SHP77 (cell line): ENCODE measurements at regions not wholly inside any gene's neighbourhood (a gene's known extent, or its start where the extent isn't known, plus 50 kb on each side); places are given as distances from the start of the nearest gene placed in this dataset.

Source experiments
- DNase-seq, 2 experiments: peaks; one replicate each; lab custom pipeline; 2025; lab: John Stamatoyannopoulos, UW

DNA sequence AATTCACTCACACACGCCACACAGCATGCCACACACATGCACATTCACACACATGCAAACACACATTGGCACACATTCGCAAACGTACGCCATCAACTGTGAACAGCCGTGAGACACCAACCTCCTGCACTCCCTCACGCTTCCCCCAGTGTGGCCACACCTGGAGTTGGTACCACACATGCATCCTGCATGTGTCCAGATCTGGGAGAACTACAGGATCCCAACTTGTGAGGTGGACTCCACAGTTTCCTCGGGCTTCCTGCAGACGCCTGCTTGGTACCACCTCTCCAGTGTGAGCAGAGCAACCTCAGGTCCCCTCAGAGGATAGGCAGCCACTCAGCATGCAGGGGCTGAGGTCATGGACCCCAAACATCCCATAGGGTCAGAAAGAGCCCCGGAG, 239.0 kb downstream of the EIPR1 start:
- DNase-seq: no peak

DNA sequence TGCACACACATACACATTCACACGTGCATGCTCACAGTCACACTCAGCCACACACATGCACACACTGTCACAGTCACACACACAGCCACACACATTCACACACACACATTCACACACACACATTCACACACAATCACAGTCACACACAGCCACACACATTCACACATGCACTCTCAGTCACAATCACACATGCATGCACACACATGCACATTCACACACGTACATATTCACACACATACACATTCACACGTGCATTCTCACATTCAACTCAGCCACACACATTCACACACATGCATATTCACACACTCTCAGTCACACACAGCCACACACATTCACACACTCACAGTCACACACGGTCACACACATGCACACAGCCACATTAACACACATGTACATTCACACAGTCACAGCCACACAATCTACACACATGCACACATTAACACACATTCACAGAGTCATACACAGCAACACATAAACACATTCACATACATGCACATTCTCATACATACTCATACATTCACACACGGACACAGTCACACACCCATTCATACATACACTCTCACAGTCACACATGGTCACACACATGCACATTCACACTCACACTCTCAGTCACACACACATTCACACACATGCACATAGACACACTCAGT, 239.8 kb downstream of the EIPR1 start:
- no peak for DNase-seq

DNA sequence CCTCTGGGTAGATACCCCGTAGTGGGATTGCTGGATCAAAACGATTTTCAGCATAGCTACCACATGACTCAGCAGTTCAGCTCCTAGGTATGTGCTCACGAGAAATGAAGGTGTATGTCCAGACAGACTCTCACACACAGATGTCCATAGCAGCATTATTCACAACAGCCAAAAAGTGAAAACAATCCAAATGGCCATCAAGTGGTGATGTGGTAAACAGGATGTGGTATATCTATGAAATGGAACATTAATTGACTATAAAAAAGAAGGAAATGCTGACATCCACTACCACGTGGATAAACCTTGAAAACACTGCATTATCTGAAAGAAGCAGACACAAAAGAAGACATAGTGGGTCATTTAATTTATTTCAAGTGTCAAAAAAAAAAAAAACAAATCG, 241.9 kb downstream of the EIPR1 start:
- no peak for DNase-seq

DNA sequence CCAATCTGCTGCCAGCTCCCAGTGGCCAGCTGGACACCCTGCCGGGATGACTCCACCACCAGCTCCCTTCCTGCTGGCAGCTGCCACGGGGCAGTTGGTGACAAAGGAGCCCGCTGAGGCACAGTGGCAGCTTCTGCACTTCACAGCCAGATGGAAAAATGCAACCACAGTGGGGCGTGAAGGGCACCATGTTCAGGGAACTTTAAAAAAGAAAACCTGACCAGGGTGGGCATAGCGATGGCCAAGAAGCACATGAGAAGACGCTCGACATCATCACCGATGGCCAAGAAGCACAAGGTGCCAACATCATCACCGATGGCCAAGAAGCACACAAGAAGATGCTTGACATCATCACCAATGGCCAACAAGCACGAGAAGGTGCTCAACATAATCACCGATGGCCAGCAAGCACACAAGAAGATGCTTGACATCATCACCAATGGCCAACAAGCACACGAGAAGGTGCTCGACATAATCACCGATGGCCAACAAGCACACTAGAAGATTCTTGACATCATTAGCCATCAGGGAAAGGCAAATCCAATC, 243.5 kb downstream of the EIPR1 start:
- no peak for DNase-seq

DNA sequence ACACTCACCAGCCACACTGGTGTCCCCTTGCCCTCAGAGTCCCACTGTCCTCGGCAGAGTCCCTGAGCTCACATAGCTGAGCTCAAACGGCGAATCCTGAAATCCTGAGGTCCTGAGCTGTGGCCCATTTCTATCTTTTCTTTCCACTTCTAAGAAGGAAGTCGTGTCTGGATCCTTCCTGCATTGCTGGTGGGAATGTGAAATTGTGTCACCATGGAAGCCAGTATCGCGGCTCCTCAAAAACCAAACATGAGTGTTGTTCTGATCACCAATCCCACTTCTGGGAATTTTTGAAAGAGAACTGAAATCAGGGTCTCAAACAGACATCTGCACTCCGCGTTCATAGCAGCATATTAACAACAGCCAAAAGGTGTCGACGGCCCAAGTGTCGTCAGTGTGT, 244.7 kb downstream of the EIPR1 start:
- no peak for DNase-seq

DNA sequence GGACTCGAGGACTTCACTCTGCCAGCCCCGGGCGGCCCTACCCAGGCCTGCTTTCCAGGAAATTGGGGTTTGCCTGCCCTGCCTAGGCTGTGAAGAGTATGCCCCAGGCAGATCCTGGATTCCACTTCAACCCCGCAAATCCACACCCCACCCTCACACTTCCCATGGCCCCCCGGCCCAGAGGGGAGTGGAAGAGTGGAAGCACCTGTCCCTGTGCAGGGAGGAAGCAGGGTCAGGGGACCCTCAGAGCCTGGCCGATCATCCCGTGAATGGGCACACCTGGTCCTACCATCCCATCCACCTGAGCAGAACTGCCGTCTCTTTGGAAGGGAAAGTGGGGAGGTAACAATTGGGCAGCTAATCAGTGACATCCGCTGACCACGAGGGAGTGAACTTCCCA, 245.2 kb downstream of the EIPR1 start:
- DNase-seq: no peak

DNA sequence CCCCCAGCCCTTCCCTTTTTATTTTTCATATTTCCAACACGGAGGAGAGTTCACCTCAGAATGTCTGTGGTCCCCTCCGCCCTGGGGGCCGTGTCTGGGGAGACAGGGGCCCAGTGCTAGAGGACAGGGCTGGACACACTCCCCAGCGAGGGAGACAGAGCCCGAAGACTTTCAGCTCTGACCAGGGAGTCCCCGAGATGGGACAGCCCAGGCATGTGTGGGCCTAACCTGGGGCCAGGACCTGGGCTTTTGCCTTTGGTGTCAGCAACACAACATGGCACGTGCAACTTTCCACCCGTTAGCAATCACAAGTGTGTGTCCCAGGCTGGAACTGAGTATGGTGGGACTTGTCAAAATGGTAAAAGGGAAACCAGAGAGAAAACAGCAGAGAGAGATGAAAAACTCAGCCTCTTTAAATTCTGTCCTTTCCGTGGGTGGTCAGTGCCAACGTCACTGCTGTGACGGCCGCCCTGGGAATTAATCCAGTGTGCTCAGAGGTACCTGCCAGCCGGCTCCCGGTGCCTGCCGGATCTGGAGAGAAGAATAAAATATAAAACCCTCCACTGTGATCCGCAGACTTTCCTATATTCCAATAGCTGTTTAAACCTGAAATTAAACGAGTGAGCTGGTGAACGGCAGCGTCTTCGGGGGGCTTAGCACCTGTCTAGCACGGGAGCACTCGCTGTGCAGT, 245.8 kb downstream of the EIPR1 start:
- DNase-seq: no peak

DNA sequence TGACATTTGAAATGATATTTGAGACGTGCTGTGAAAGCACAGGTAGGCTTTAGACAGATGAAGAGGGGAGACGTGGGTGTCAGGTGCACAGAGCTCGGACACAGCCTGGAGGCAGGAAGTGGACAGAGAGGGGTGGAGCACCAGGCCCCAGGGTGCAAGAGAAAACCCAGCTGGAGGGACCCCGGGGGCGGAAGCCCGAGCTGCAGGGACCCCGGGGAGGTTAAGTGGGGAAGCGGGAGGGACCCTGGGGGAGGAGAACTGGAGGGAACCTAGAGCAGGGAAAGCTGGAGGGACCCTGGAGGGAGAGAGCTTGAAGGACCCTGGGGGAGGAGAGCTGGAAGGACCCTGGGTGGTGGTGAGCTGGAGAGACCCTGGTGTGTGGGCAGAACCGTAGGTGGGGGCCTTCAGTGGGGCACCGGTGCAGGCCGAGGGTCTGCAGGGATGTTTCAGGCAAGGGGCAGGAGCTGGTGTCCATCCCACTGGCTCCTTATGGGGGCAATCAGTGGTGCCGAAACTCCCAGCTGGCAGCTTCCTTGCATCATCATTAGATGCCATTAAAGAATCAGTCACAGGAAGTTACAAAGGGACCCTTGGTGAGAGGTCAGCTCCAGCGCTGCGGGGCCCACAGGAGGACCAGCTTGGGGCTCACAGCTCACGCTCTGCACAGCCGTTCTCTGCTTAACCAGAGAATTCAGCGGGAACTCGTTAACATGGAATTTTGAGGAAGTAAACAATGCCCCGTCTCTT, 246.6 kb downstream of the EIPR1 start:
- DNase-seq: no peak

DNA sequence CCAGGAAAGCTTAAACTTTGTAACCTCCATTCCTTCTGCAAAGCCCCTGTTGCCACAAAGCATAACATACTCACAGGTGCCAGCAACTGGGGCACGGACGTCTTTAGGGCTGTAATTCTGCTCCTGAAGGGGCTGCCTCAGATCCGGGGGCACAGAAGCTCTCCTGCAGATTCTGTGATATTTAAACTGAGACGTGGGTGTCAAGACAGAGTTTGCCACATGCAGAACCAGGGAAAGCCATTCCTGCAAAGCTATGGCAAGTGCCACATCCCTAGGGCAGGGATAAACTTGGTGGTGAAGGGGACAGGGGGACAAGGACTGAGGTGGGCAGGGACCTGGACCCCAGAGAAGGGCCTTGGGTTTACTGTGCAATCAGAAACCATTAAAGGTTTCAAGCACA, 247.2 kb downstream of the EIPR1 start:
- DNase-seq: no peak

DNA sequence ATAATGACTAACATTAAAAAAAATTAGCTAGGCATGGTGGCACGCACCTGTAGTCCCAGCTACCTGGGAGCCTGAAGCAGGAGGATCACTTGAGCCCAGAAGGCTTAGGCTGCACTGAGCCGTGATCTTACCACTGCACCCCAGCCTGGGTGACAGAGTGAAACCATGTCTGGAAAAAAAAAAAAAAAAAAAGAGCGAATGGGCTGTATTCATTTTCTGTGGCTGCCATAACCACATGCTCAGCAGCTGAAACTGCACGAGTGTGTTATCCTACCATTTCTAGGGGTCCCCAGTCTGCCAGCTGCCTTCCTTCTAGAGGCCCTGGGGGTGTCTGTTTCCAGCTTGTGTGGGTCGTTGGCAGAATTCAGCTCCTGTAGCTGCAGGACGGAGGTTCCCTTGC, 247.8 kb downstream of the EIPR1 start:
- no peak for DNase-seq

DNA sequence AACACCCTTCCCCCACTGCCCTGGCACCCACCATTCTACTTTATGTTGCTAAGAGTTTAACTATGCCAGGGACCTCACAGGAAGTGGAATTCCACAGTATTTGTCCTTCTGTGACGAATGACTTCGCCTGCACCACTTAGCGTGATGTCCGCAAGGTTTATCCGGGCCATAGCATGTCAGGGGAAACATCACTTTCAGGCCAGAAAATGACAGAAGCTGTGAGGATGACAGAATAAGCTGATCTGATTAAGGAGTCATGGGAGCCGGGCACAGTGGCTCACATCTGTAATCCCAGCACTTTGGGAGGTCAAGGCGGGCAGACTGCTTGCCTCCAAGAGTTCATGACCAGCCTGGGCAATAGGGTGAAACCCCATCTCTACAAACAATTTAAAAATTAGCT, 248.8 kb downstream of the EIPR1 start:
- no peak for DNase-seq

DNA sequence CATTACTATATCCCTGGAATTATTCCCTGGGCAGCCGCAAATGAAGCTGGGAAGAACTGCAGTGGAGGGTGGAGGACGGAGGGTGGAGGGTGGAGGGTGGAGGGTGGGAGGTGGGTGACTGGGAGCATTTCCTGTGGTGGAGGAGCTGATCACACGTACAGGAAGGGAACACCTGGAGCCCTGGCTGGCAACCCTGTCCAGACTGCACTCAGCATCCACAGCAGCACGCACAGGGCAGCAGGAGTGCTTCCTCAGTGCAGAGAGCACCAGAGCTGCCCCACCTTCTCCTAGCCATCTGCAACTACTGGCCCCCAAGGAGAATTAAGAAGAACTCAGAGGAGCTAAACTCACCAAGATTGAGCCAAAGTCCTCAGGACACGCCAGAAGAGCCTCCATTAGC, 249.9 kb downstream of the EIPR1 start:
- peak; percentile 75 to 86 for DNase-seq

DNA sequence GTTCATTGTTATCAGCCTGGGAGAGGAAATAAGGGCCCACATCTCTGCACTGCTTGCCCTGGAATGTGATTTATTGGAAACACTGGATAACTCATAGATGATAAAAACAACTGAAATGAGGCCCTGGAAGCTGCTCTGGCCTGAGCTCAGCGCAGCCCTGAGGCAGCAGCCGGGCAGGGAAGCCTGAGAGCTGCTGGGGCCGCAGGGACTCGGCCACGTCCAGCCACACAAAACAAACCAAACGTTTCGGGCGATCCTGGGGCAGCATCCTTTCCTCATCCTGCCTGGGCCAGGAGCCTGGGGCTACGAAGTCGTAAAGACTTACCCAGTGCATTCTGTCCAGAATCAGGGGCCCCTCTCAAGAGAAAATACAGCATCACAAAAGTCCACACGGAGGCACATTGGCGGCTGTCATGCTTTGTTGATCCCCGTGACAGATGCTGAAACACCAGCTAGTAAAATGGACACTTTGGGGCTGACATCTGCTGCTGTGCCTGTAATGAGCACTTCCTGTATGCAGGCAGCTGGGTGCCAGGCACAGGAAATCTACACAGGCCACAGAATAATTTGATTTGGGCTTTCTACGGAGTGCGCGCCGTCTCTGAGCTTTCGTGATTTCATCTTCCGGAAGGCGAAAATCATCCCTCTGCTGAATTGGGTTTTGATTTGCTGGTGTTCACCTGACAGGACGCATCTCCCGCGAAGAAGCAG, 250.6 kb downstream of the EIPR1 start:
- peak; percentile 70 to 85 for DNase-seq

DNA sequence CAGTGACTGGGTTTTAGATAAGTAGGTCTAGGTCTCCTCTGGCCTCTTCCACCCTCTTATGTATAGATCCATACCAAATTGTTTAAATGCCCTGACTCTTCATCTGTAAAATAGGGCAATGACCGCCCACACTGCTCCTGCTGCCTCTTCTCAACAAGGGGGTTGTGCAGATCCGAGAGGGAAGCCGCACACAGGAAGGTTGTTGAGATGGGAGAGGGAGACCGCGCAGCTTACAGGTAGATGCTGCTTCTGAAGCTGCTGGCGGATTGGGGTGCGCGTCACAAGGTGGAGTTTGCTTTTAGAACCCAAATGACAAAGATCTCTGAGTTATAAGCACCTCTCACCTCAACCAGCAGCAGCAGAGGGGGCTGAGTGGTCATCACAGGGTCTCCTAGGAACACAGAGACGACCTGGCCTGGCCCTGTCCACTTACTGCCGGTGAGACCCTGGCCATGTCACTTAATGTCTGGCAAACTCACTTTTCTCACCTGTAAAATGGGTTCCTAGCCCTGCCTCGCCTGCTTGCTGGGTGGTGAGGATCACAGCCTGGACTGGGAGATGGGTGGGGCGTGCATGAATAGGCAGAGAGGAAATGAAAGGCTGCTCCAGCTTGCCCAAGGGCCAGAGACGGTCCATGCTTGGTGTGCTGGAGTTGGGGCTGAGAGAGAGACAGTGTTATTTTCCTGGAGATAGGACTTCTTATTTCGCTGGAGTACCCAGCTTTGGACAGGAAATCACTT, 251.3 kb downstream of the EIPR1 start:
- DNase-seq: peak; percentile 36 to 57

DNA sequence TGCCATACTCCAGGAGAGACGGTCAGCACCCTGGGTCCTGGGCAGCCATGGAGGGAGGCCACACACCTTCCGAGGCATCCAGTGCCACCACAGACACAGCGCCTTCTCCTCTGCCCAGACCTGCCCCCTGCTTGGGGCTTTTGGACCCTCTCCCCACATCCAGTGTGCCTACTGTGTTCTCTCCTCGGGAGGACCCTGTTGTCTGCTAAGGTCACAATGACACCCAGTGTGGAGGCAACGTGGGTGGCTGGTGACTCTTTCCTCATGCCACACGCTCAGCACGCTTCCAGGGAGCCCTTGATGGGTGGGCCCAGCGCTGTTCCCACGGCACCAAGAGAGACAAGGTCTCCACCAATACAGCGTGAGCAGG, 251.9 kb downstream of the EIPR1 start:
- peak; percentile 50 to 69 for DNase-seq

DNA sequence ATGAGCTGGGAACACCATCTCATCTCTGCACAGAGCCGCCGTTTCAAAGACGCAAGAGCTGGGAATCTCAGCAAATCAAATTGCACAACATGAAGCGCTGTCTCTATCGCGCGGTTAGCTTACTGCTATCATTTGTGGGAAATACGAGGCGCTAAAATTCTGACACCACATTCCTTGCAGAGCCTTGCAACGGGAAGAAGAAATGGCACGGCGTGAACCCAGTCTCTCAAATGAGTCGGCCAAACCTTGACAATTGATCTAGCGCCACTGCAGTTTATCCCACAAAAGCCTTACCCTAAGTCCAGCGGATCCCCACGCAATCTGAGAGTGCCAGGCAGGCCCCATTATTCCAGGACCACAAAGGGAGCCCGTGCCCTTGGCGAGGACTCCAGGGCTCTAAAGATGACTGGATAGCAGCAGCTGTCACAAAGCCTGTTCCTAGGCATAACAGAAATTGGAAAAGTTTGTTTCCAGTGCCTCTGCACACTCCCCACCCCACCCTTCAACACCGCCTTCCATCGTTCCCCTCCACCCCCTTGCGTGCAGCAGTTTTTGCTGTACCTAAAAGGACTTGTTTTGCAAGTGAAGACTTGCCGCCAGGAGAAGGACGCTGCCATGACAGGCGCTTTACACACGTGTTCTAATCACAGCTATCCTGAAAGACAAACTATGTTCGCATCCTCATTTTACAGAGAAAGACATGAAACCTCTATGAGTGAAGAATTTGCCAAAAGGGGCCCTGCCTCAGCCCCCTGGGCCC, 252.4 kb downstream of the EIPR1 start:
- peak; percentile 68 to 75 for DNase-seq

DNA sequence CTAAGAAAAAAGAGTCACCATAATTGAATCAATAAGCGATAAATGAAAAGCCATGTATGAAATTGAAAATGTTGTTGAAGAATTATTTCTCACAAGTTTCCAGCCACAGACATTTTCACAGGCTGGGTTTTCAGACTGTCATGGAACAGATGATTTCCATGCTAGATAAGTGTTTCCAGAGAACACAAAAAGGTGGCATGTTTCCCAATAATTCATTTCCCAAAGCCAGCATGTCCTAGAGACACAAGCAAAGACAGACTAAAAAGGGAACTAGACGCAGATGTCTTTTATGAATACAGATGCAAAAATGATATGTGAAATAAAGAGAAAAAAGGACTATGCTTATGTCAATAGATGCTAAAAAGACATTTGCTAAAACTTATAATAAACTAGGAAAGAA, 255.1 kb downstream of the EIPR1 start:
- no peak for DNase-seq

DNA sequence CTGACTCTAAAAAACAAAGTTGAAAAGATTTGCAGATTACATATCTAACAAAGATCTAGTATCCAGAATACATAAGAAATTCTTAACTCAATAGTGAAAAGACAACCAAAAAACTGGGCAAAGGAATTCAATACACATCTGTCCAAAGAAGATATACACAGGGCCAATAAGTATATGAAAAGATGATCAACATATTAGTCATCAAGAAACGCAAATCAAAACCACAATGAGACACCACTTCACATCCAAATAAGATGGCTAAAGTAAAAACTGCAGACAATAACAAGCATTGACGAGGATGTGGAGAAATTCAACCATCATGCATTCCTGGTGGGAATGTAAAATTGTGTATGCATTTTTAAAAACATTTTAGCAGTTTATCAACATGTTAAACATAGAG, 256.0 kb downstream of the EIPR1 start:
- no peak for DNase-seq

DNA sequence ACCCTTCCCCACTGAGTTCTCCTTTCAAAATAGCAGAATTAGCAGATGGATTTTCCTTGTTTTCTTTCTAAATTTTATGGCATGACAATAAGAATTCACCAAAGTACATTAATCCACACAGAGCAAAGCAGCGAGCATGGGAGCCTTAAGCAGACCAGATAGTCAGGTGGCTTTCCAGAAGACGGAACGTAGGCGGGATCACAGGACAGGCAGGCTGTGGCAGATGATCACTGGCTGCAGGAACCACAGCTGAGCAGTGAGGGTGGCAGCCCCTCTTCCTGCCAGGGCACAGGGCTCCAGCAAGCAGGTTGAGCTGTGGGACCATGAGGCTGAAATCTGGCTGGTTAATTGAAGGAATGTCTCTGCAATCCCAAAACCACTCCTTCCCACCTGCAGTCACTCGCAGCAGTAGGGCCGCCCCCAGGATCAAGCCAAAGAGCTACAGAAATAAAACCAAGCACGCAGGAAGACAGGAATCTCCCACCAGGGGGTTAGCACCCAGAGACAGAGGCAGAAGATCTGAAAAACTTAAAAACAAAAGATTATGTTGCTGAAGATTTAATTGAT, 259.9 kb downstream of the EIPR1 start:
- DNase-seq: no peak

DNA sequence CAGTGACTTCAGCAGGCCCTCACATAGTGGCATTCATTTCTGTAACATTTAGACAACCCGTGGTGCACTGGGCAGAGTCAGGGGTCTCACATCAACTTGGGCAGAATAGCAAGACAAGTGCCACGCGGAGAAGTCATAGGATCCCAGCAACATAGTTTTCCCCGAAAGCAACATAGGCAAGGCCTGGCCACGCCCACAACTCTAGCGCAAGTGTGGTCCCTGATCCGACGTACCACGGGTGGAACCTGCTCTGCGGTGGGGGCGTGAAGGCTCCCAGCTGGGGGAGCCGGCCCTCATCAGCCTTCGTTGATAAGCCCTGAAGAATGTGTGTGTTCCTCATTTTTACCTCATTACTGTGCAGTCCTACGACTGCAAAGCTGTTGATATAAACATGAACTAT, 261.2 kb downstream of the EIPR1 start:
- no peak for DNase-seq
